ENCODE measurements at regions not wholly inside any gene's neighbourhood (a gene's known extent, or its start where the extent isn't known, plus 50 kb on each side); places are given as distances from the start of the nearest gene placed in this dataset.
"Not testable (repeated sequence)": the region's sequence is repeated elsewhere in the genome, so short reads cannot be mapped to it uniquely, and the experiment has no call there.

DNA sequence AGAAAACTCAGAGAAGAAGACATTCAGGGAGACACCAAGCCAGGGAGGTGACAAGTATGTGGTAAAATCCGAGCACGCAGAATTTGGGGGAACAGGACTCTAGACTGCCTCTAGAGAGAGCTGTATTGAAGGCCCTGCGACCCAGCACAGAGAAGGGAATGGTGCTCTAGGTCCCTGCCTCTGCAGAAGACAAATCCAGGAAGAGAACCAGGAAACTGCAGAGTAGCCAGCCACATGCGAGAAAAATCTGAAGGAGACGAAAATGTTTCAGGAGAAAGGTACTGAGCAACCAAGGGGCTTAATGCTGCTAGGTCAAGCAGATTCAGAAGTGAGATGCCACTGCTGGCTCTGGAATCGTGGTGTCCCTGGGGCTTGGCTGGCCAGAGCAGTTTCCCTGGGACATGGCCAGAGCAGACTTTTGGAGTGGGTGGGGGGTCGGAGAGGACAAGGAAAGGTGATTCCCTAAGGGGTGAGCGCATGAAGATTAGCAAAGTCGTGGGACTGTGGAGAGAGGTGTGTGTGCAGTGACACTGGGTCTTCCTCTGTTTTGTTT lies 158.0 kb upstream of the KLF6 start:
- DNase-seq: no peak

DNA sequence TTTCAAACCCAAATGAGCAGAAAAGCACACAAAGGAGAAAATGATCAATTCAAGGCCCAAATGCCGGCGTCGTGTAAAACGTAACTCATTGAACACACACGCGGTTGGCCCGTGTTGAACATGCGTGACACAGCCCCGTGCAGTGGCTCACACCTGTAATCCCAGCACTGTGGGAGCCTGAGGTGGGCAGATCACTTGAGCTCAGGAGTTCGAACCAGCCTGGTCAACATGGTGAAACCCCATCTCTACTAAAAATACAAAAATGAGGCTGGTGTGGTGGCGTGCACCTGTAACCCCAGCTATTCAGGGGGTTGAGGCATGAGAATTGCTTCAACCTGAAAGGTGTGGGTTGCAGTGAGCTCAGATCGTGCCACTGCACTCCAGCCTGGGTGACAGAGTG lies 156.7 kb upstream of the KLF6 start:
- DNase-seq: no peak

DNA sequence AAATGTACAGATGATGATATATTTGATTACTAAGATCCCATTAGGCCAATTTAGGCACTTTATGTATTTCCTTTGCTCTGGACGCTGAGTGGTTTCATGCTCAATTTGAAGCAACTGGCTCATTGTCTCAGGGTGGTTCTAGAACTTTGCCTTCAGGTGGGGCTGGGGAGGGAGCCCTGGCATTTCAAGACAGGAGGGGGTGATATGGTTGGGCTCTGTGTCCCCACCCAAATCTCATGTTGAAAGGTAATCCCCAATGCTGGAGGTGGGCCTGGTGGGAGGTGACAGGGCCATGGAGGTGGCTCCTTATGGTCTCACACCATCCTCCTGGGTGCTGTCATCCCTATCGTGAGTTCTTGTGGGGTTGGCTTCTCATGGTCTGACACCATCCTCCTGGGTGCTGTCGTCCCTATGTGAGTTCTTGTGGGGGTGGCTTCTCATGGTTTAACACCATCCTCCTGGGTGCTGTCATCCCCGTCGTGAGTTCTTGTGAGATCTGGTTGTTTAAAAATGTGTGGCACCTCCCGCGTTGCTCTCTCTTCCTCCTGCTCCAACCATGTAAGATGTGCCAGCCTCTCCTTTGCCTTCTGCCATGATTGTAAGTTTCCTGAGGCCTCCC lies 151.5 kb upstream of the KLF6 start:
- DNase-seq: no peak

DNA sequence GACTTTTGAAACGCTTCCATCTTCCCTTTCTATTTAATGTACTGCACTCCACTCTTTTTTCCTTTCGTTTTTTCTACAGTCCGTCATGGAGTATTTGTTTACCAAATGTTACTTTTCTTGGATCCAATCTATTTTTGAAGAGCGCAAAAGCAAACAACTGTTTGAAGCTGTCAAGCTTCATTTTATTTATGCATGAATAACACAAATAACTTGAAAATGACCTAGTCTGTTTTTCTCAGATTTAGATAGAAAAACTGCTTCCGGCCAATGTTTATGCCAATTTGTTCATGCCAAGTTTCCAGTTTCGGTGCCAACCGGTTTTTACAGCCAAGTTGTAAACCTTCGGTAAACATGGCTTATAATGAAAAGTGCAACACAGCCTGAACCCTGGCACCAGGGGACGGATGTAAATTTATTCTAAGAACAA lies 150.9 kb upstream of the KLF6 start:
- no peak for DNase-seq

DNA sequence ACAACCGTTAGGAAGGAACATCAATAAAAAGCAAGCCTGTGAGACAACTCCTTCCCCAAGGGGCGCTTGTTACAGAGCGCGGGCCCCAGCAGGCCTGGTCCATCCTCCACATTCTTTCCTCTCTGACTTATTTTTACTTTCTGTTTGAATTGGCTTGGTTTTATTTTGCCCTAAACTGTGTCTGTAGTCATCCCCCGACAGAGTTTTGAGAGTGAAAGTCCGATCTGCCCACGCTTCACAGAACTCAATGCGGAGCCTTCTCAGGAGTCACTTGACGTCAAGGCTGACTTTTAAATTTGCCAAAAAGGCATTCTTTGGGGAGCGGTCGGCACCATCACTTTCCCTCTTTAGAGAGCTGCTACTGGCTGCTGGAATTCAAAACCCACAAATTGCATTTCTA lies 150.1 kb upstream of the KLF6 start:
- DNase-seq: peak; percentile 95

DNA sequence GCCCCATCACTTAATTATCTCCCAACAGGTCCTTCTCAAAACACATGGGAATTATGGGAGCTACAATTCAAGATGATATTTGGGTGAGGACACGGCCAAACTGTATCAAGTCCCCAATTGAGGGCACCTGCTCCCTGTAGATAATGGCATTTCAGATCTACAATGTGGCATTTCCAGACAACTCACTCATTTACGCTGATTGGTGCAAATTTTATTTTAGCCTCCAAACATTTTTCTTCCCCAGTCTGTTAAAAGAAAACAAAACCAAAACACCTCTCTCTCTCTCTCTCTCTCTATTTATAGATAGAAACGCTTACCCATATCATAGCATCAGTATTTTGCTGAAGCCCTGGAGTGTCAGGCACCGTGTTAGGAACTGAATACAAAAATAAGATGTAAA lies 148.7 kb upstream of the KLF6 start:
- DNase-seq: no peak

DNA sequence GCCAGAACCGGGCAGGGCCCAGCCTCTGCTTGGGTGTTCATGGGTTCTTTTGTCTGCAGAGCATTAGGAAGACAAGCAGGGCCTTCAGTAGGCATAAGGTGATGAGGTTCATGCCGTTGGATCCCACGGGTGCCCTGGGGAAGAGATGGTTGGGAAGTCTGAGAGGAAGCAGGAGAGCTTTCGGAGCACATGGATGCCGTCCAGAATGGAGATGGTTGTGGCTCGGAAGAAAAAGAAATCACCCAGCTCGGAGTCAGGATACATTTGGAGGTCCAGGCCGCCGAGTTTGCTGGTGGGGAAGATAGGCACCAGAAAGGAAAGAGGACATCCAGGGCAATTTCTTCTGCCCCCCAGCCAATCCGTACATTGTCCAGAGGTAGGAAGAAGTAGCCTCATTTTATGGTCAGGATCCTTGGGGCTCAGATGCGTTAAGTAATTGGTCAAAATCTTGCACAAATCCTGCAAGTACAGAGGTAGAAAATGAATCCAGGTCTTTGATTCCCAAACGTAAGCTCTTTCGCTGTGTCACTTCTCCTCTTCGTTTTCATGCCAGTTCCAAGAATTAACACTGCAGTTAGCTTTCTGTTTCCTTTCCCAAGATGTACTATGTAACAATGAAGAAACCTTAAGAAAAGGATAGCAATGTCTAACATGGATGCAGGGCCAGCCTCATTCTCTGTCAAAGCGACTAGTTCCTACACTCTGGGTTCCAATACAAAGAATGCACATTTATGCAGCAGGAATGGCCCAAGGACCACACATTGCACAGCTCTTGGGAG lies 147.8 kb upstream of the KLF6 start:
- peak; percentile 39 for DNase-seq

DNA sequence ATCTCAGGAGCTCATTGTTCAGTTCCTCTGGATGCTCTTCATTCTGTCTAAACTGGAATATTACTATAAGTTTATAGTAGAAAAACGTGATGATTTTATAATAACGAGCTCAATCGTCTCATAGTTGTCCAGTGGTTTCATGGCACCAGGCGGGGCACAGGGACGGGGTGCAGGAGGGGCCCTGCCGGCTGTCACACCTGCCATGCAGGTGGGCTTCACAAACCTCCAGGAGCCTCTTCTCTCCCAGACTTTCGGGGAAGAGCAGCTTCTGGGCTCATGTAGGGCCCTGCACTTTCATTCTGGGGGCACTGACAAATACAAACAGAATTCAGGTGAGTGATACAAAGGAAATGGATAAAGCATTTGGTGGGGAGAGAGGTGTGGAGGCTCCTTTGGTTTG lies 146.9 kb upstream of the KLF6 start:
- DNase-seq: no peak

DNA sequence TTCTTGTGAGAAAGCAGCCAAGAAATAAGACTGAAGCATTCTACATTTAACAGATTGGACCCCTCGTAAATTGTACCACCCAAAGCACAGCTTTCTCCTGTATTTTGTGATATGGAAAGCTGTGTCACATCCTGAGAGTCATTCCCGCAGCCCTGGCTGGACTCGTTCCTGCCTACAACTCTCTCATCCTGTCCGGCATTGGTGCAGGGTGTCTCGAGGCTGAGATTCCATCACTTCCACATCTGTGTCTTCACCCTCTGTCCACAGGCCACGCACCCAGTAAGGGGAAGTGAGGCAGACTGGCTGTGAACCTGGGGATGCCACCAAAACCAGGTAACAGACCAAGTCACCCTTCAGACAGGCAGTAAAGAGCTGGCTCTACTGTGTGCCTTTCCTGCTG lies 146.2 kb upstream of the KLF6 start:
- DNase-seq: no peak

DNA sequence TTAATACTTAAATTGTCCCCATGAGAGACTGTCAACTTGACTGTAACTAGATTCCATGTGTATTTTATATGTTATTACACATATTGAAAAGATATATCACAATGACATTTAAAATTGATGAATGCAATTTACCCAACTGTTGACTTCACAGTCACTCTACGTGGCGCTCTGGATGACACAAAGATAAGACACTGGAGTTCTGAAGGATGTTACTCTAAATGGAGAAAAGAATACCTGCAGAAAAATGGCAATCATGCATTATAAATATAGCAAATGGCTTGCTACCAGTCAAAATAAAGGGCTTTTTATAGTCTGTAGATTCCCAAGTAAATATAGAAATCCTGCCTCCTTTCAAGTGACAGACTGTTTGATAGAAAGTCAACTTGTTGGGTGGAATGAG lies 143.6 kb upstream of the KLF6 start:
- no peak for DNase-seq

DNA sequence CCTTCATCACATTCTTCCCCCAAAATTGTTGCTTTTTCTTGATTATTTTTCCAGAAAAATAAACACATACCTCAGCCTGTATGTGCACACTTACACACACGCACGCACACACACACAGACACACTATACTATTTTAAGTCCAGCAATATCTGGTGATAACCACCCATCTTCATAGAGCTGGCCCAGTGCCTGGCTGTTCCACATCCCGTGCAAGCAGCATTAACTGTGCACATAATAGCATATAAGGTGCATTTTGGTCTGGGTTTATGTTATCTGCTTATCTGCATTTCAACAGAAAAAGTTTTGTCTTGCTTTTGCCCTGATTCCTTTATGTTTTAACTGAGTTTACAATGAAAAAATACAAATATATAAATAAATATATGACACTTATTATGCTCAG lies 143.1 kb upstream of the KLF6 start:
- no peak for DNase-seq

DNA sequence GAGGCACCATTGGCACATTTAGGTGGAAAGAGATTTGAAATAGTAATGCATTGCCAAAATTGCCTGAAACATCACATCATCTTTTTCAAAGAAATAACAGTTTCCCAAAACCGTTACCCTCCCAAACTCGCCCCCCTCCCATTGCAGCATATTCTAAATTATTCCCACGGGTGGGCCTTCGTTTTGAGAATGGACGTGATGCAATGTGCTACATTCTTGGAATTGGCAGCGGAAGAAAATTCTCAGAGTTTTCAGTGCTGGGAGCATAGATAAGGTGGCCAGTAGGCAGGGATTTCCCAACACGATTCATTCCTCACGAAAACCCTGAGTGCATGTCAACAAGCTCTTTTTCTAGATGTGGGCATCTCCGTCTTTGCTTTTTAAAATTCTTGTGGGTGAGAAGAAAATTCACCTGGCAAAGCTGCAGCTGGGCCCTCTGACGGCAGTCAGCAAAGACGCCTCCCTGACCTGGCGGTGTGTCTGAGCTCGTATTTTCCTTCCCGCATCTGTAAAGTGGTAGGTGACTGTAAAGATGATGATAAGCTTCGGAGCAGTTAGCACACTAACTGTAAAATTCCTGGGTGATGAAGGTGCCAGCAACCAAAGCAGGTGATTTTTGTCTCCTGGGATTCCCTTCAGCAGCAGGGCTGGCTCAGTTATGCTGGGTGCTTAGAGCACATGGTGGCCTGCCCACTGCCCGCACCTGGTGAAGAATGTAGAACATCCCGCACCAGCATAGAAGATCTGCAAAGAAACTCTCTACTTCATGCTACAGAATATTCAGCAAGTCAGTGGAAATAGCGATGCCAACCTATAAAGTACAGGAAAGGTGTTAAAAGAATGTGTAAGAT lies 141.9 kb upstream of the KLF6 start:
- peak; percentile 50 for DNase-seq

DNA sequence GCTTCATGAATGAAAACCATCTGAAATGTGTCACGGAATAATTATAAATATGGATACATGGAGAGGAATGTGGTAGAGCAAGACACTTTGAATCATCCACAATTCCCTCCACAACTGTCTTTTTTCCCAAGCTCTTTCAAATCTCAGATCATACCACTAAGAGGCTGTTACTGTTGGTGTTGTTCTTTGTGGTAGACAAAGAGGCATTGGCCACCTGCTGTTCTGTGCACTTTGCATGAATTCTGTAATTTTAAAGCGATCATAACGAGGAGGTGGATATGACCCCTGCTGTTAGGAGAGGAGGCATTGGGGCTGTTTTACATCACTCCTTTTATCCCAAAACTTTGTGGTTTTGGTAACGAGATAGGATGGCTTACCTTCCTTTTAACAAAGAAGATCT lies 141.2 kb upstream of the KLF6 start:
- DNase-seq: no peak

DNA sequence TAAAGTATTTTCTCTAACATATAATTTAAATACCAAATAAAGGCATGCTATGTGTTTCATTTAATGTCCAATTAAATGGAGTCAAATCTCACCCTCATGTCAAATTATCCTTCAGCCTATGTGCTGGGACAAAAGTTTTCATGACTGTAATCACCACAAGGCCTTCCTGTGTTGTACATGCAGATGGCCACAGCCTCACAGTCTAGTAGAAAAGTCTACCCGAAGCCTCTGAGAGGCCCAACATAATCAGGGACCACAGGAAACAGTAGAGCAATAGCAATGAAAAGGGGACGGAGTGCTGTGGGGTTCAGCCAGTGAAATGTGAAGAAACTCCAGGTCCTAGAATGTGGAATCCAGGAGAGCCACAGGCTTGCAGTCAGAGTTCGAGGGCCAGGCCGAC lies 140.2 kb upstream of the KLF6 start:
- no peak for DNase-seq

DNA sequence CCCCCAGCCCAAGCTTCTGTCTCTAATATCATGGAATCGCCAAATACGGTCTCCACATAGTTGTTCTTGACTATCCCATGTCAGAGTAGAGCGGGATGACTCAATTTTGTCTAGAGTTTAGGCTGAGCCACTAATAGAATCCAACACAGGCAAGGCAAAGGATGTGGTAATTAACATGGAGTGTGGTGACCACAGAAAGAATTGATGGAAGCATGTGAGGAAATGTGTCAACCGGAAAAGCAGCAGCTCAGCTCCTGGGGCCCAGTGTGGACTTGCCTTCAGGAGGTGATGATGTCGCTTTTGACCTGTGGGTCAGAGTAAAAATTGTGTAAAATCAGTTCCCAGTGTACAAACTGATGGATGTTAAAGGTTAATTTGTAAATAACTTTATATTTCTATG lies 139.3 kb upstream of the KLF6 start:
- no peak for DNase-seq

DNA sequence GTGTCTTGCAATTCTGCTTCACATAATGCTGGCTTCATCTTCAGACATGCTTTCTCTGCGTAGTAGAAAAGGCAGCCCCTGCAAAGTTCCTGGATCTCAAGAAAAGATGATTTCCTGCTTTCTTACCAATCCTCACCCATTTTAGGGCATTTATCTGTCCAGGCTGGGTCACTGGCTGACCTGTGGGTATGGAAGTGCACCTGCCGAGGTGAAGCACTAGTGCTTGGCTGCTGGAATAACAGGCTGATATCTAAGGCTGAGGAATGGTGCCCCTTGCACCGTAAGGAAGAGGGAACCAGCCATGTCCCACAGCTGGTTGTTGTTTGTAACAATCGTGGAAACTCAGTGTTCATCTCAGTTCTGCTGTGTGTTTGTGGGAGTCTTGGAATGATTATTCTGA lies 138.0 kb upstream of the KLF6 start:
- DNase-seq: no peak

DNA sequence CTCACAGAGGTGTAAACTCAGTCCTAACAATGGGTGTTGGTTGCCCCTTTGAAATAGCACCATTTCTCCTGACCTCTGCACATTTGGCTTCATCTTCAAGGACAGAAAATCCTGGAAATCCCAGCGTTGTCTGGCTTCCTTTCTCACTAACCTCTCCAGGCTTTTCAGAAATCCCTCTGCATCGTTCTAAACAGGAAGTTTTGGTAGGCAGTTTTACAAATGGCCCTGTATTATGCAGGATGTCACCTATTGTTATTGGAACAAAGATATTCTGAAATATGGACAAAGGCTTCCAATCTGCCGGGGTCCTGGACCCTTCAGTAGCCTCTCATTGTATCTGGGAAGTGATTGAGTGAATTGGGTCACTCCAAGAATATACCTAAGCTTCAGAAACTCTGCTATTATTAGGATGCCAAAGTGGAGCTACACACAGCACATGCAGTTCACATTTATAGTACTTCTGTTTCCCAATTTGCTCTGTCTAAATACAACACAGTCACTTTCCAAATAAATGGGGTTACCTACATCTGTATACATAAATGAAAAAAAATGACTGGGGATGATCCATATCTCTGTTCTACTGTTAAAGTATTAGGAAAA lies 134.8 kb upstream of the KLF6 start:
- no peak for DNase-seq

DNA sequence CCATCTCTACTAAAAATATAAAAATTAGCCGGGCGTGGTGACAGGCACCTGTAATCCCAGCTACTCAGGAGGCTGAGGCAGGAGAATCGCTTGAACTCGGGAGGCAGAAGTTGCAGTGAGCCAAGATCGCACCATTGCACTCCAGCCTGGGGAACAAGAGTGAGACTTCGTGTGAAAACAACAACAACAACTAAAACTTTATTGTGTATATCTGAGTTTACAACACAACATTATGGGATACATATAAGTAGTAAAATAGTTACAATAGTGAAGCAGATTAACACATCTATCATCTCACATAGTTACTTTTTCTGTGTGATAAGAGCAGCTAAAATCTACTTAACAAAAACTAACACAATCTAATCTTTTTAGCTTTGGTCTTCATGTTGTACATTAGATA lies 132.4 kb upstream of the KLF6 start:
- DNase-seq: not testable (repeated sequence)

DNA sequence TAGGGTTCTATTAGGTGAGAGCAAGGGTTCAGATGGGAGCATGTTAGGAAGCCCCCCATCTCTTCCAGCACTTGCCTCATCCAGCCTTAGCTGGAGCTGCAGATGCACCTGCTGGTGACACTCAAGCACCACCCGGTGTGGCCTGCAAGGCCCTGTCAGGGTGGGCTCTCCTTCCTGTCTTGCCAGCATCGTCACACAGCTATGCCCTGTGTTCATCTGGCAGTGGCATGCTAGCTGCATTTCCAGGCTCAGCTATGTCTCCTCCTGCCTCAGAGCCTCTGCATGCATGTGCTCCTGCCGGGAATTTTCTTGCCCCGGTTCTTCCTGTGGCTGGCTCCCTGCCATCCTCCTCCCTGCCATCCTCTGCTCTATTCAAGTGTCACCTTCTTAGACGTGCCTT lies 129.7 kb upstream of the KLF6 start:
- no peak for DNase-seq

DNA sequence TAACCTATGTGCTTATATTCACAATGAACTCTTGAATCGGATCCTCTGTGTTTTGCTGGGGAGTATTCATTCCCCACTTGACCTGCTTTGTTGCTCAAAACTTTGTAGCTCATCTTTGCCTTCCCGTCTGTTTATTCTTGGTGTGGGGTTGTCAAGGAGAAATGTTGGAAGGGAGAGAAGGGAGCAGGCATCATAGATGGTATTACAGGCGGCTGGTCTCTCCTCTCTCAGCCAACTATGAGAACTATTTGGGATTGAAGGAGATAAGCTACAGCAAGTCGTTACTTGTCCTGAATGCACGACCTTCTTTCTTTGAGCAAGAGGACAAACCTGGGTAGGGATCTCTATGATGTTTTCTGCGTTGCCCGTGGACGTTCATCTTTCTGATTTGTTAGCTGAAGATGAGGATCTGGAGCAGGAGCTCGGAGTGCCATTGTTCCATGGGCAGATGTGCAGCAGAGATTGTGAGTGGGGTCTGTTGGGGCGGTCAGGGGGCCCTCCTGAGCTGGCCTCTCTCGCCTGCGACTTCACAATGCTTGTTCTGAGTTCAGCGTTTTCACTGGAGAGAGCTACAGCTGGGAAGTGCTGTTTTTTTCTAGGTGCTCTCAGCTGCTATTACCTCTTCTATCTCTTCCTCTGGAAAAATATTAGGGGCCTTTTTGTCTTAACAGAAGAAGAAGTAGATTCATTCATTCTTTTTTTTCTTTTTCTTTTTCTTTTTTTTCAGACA lies 126.9 kb upstream of the KLF6 start:
- no peak for DNase-seq

DNA sequence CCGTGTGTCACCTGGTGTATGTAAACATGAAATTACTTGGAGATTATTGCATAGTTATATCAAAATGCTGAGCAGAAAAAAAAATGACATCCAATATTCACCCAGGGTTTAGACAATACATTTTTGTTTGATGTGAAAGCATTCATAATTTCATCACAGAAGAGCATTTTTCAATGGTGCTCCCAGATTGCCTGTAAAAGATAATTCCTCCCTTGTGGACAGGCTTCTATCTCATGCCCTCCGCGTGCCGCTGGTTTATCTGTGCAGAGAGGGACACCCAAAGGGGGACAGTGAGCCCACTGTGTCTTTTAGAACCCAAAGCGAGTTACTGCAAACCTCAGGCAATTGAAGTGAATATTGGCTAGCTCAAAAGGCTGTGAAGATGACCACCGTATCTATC lies 126.2 kb upstream of the KLF6 start:
- no peak for DNase-seq

DNA sequence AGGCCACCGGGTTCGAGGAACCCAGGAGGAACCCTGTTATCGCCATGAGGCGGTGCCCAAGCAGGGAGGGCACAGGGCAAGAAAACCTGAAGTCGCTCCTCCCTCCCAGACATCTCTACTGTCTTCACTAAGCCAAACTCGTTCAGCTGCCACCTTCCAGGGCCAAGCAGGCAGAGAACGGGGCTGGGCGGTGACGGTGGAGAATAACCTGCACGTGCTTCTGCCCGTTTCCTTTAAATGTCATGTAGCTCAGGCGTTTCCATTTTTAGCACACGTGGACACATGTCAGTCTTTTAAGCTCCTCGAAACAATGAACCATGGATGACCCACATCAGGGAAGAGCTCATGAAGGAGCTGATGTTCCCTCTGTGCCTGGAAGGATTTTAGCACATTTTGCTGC lies 124.3 kb upstream of the KLF6 start:
- no peak for DNase-seq

DNA sequence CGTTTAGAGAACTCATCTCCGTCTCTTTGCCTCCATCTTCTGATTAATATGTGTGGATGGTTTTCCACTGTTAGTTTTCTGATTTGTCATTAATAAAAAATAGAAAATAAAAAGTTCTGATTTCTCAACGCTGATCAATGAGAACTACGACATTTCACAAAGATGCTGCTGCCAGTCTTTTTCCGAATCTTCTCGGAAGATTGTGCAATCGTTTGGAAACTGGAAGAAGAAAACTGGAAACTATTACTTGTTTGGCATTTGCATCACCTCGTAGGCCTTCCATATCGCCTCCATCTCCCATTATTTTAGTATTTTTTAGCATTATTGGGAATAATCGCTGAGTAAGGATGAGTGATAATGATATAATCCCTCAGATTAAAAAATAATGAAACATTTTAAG lies 123.2 kb upstream of the KLF6 start:
- DNase-seq: no peak
